ENCODE measurements at regions not wholly inside any gene's neighbourhood (a gene's known extent, or its start where the extent isn't known, plus 50 kb on each side); places are given as distances from the start of the nearest gene placed in this dataset.
A peak's percentile ranks its signal among the peaks of the same experiment; 100 is the strongest.

DNA sequence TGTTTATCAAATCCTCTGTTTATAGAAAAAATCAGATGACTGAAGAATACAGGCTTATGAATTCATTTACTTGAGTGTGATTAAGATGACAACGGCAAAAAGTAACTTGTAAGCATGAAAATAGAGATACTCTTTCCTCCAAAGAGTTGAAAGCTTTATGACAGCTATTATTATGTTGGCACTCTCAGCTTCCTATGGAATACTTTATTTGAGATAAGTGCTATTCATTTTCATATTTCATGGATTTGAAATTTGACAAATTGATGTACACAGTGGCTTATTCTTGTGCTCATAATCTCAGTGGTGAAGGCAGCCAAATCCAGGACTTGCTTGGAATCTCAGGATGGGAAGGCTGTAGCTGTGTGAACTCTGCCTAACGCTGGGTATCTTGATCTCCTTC lies 991.6 kb downstream of the GALC start:
- Histone ChIP-seq H2AFZ (ENCODE audit: low read depth) (no peak overlapping the region), H3K4me1 (ENCODE audit: low read depth, poor library complexity, severe bottlenecking) (peaks cover 22% of the 10 kb centered on the region)

DNA sequence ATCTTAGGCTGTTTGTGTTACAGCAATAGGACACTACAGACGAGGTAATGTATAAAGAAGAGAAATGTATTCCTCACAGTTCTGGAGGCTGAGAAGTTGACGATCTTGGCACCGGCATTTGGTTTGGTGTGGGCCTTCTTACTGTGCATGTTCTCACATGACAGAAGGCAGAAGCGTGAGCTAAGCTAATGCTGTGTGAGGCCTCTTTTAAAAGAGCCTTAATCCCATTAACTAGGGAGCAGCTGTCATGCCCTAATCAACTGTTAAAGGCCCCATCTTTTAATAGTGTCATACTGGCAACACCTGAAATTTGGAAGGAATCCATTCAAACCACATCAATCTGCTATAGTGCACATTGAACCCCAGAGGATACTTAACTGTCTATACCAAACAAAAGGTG lies 992.9 kb downstream of the GALC start:
- Histone ChIP-seq H3K4me2 (peak overlapping the region; percentile 39; the same call in 1 of the 2 replicates), H3K79me2 (ENCODE audit: insufficient read depth, low read depth) (no peaks in the 10 kb centered on the region), H3K36me3 (ENCODE audit: insufficient read depth) (no peaks in the 10 kb centered on the region), H3K4me3 (IDR thresholded peaks at IDR 0.05; ENCODE audit: insufficient read depth, low read depth, low read length) (no peak overlapping the region), H3K9ac (no peak overlapping the region), H2AFZ (ENCODE audit: low read depth) (peak overlapping the region; percentile 22; the same call in 1 of the 2 replicates), H4K20me1 (ENCODE audit: insufficient read depth) (no peaks in the 10 kb centered on the region), H3K4me1 (ENCODE audit: low read depth, poor library complexity, severe bottlenecking) (peaks cover 22% of the 10 kb centered on the region), H3K27ac (no peak overlapping the region; the same call in 1 of the 2 replicates), H3K27me3 (ENCODE audit: insufficient read depth, low read depth) (no peaks in the 10 kb centered on the region)
- TF ChIP-seq, protein P1, sequence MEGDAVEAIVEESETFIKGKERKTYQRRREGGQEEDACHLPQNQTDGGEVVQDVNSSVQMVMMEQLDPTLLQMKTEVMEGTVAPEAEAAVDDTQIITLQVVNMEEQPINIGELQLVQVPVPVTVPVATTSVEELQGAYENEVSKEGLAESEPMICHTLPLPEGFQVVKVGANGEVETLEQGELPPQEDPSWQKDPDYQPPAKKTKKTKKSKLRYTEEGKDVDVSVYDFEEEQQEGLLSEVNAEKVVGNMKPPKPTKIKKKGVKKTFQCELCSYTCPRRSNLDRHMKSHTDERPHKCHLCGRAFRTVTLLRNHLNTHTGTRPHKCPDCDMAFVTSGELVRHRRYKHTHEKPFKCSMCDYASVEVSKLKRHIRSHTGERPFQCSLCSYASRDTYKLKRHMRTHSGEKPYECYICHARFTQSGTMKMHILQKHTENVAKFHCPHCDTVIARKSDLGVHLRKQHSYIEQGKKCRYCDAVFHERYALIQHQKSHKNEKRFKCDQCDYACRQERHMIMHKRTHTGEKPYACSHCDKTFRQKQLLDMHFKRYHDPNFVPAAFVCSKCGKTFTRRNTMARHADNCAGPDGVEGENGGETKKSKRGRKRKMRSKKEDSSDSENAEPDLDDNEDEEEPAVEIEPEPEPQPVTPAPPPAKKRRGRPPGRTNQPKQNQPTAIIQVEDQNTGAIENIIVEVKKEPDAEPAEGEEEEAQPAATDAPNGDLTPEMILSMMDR (conservative IDR thresholded peaks at IDR 0.05; ENCODE audit: low read depth, low read length) = no peak

More for the DNA sequence above, 991.6 kb downstream of the GALC start:
- no peaks in the 10 kb centered on the region for H4K20me1 ChIP-seq (ENCODE audit: insufficient read depth)
- H3K79me2 ChIP-seq (ENCODE audit: insufficient read depth, low read depth) = no peaks in the 10 kb centered on the region
- H3K27me3 ChIP-seq (ENCODE audit: insufficient read depth, low read depth) = no peaks in the 10 kb centered on the region
- H3K4me2 ChIP-seq = no peak overlapping the region
- TF ChIP-seq, protein P1 (conservative IDR thresholded peaks at IDR 0.05; ENCODE audit: low read depth, low read length) = no peak
- H3K36me3 ChIP-seq (ENCODE audit: insufficient read depth) = no peaks in the 10 kb centered on the region
- H3K27ac ChIP-seq = no peak overlapping the region
- no peak overlapping the region for H3K9ac ChIP-seq
- H3K4me3 ChIP-seq (IDR thresholded peaks at IDR 0.05; ENCODE audit: insufficient read depth, low read depth, low read length) = no peak overlapping the region

DNA sequence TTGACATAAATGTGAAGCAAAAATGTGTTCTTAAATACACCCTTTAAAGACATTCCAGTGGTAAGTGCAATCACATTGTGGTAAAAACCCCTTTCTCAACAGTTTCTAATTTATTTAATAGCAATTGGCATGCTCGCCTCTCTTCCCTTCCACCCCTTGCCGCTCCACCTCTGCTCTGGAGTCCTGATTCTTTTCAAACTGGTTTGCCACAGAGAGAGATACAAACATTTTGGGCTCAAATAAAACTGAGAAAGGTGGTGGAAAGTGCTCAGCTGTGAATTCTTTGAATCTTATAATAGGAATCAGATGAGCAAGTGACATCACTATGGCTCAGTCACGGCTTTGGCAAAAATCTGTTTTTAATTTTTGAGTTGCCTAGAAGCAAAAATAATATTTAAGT lies 993.9 kb downstream of the GALC start:
- Histone ChIP-seq H3K4me2 (peak overlapping the region; percentile 39), H3K9ac (no peak overlapping the region; the same call in 1 of the 2 replicates), H3K27ac (peak overlapping the region; percentile 61), H3K79me2 (ENCODE audit: insufficient read depth, low read depth) (no peaks in the 10 kb centered on the region), H3K4me3 (IDR thresholded peaks at IDR 0.05; ENCODE audit: insufficient read depth, low read depth, low read length) (no peak overlapping the region), H2AFZ (ENCODE audit: low read depth) (peak overlapping the region; percentile 44; the same call in 1 of the 2 replicates), H3K36me3 (ENCODE audit: insufficient read depth) (no peaks in the 10 kb centered on the region), H3K27me3 (ENCODE audit: insufficient read depth, low read depth) (no peaks in the 10 kb centered on the region), H4K20me1 (ENCODE audit: insufficient read depth) (no peaks in the 10 kb centered on the region), H3K4me1 (ENCODE audit: low read depth, poor library complexity, severe bottlenecking) (peaks cover 22% of the 10 kb centered on the region)
- TF ChIP-seq, protein P1 (conservative IDR thresholded peaks at IDR 0.05; ENCODE audit: low read depth, low read length) = no peak

DNA sequence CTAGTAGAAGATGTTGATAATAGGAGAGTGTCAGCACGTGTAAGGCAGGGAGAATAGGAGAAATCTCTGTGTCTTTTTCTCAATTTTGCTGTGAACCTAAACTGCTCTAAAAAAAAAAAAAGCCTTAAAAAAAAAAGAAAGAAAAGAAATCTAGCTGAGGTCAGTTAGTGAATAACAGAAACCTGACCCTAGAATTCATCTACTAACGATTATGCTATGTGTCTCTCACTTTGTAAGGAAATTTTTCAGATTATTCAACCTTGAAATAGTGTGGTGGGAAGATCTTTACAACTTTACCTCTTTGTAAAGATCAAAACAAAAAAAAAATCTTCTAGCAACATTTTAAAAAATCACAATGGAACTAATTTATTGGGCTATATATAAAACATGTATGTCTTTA lies 995.7 kb downstream of the GALC start:
- Histone ChIP-seq H3K9ac (no peak overlapping the region), H3K4me2 (no peak overlapping the region), H3K27me3 (ENCODE audit: insufficient read depth, low read depth) (no peaks in the 10 kb centered on the region), H3K79me2 (ENCODE audit: insufficient read depth, low read depth) (no peaks in the 10 kb centered on the region), H3K4me3 (IDR thresholded peaks at IDR 0.05; ENCODE audit: insufficient read depth, low read depth, low read length) (no peak overlapping the region), H3K36me3 (ENCODE audit: insufficient read depth) (no peaks in the 10 kb centered on the region), H3K27ac (no peak overlapping the region), H4K20me1 (ENCODE audit: insufficient read depth) (no peaks in the 10 kb centered on the region), H3K4me1 (ENCODE audit: low read depth, poor library complexity, severe bottlenecking) (peaks cover 22% of the 10 kb centered on the region), H2AFZ (ENCODE audit: low read depth) (no peak overlapping the region)
- TF ChIP-seq, protein P1 (conservative IDR thresholded peaks at IDR 0.05; ENCODE audit: low read depth, low read length) = no peak

Measured in KMS-11 (cell line).